GM12878 (cell line): ENCODE measurements at regions not wholly inside any gene's neighbourhood (a gene's known extent, or its start where the extent isn't known, plus 50 kb on each side); places are given as distances from the start of the nearest gene placed in this dataset.

Experiments
- ATAC-seq: fragments of 200-7000 bp; cut with Tn5 transposase; 3 replicates; pipeline ENCODE4 v1.9.1; 2020; ENCODE audit warnings: mild to moderate bottlenecking, moderate library complexity
- BruUV-seq: library from RNA; stranded (reverse); fragments of 400-500 nt; replicated peaks from 2 replicates; lab custom pipeline; 2021; lab: Mats Ljungman, UMichigan
- CTCF ChIA-PET: fragments of 300-600 bp; sonication (Branson Sonifier 250); formaldehyde crosslinking; extraction: SDS; loops from one replicate; lab custom pipeline; 2021; ENCODE audit warnings: inconsistent platforms; lab: Yijun Ruan, JAX
- POLR2A ChIA-PET: fragments of 350-600 bp; formaldehyde crosslinking; extraction: SDS; loops from one replicate; lab custom pipeline; 2021; ENCODE audit warnings: inconsistent platforms; lab: Charles Lee
- RAD21 ChIA-PET: fragments of 300-600 bp; sonication (Branson Sonifier 250); formaldehyde crosslinking; loops from one replicate; lab custom pipeline; 2023; ENCODE audit warnings: antibody characterized with exemption; ENCODE audit not compliant: unreplicated experiment; lab: Charles Lee
- SMC1A ChIA-PET: fragments of 300-600 bp; sonication (Branson Sonifier 250); formaldehyde crosslinking; loops from one replicate; lab custom pipeline; 2023; ENCODE audit not compliant: unreplicated experiment, uncharacterized antibody; lab: Charles Lee
- DNase-seq: peaks from one replicate; pipeline ENCODE4 v3.0.0-alpha.2; 2011; ENCODE audit warnings: low read depth, low spot score
- FAIRE-seq: peaks from 3 replicates; lab custom pipeline; 2011; peaks lifted over from hg19 to GRCh38; lab: Jason Lieb, UNC
- H2AFZ ChIP-seq: 2 replicates; pipeline ENCODE4 v1.6.0; 2011; ENCODE audit warnings: low read depth, low read length, control low read depth; ENCODE audit not compliant: control insufficient read depth
- H3K27ac ChIP-seq: 2 replicates; pipeline ENCODE4 v1.5.1; 2011; ENCODE audit warnings: control low read depth; ENCODE audit not compliant: control insufficient read depth, insufficient read depth
- H3K27me3 ChIP-seq, 2 experiments: replicated peaks in 1 of 2; 2 replicates each; pipeline versions ENCODE4 v1.6.0 to v1.6.1; 2011; ENCODE audit warnings: low read length in 1 of 2; ENCODE audit not compliant: control insufficient read depth in 2 of 2, insufficient read depth in 2 of 2
- H3K36me3 ChIP-seq, 2 experiments: 2 replicates each; pipeline ENCODE4 v1.5.1; 2011; ENCODE audit warnings: low read length in 1 of 2; ENCODE audit not compliant: control insufficient read depth in 2 of 2, insufficient read depth in 2 of 2
- H3K4me1 ChIP-seq: 2 replicates; pipeline ENCODE4 v1.6.1; 2011; ENCODE audit warnings: mild to moderate bottlenecking, low read length, moderate library complexity, mixed read lengths; ENCODE audit not compliant: control insufficient read depth, insufficient read depth
- H3K4me2 ChIP-seq: 2 replicates; pipeline ENCODE4 v1.6.0; 2011; ENCODE audit warnings: control low read depth; ENCODE audit not compliant: control insufficient read depth, insufficient read depth
- H3K4me3 ChIP-seq: fragments of 200-600 bp; sonication (generic); 2 replicates; pipeline ENCODE4 v1.5.1; 2016
- H3K79me2 ChIP-seq: 2 replicates; pipeline ENCODE4 v1.6.0; 2011; ENCODE audit warnings: low read length; ENCODE audit not compliant: control insufficient read depth, insufficient read depth
- H3K9ac ChIP-seq: 2 replicates; pipeline ENCODE4 v1.8.0; 2011; ENCODE audit warnings: low read length, control low read depth, mixed read lengths; ENCODE audit not compliant: control insufficient read depth, insufficient read depth
- H3K9me3 ChIP-seq: replicated peaks from 3 replicates; pipeline ENCODE4 v1.5.1; 2011; ENCODE audit warnings: mild to moderate bottlenecking, low read length; ENCODE audit not compliant: control insufficient read depth, insufficient read depth
- H4K20me1 ChIP-seq: 2 replicates; pipeline ENCODE4 v1.6.0; 2011; ENCODE audit not compliant: control insufficient read depth, insufficient read depth
- MXI1 ChIP-seq: fragments of 150-350 bp; IDR thresholded peaks from 2 replicates; pipeline ENCODE4 v1.6.1; 2011; ENCODE audit warnings: low read depth, mild to moderate bottlenecking, inconsistent platforms, low read length, improper control_type of control experiment
- RB1 ChIP-seq: fragments of 450-650 bp; formaldehyde crosslinking; IDR thresholded peaks from 2 replicates; pipeline ENCODE4 v1.6.1; 2017; ENCODE audit warnings: mild to moderate bottlenecking, borderline replicate concordance
- SMC3 ChIP-seq: IDR thresholded peaks from 2 replicates; pipeline ENCODE4 v1.6.1; 2011; ENCODE audit warnings: low read length, improper control_type of control experiment, borderline replicate concordance
- SUZ12 ChIP-seq: fragments of 200-600 bp; sonication (generic); IDR thresholded peaks from one replicate; pipeline ENCODE4 v1.6.1; 2018; ENCODE audit warnings: antibody characterized with exemption, mild to moderate bottlenecking; ENCODE audit not compliant: unreplicated experiment
- ZBTB40 ChIP-seq: fragments of 450-650 bp; IDR thresholded peaks from 2 replicates; pipeline ENCODE4 v1.6.1; 2016; ENCODE audit warnings: mild to moderate bottlenecking, moderate library complexity, borderline replicate concordance
- ZZZ3 ChIP-seq: IDR thresholded peaks from 2 replicates; pipeline ENCODE4 v1.6.1; 2011; ENCODE audit warnings: low read depth; ENCODE audit not compliant: control insufficient read depth, insufficient read length
- WGBS: methylation state at CpG from one replicate; pipeline ENCODE4 v1.1.6; 2016; ENCODE audit warnings: low lambda C conversion rate; ENCODE audit not compliant: insufficient replicate concordance, insufficient coverage; ENCODE audit errors: missing lambda C conversion rate; 5-methylcytosine and 5-hydroxymethylcytosine counted together
- in situ Hi-C: fragments of 300-500 bp; cut with MboI; formaldehyde crosslinking; loops from 9 replicates; pipeline ENCODE4 v1.14.3; 2018; ENCODE audit warnings: mixed read lengths
- intact Hi-C: fragments of 100-400 bp; cut with micrococcal nuclease; formaldehyde crosslinking; loops from one replicate; pipeline ENCODE4 v1.14.2; 2022; ENCODE audit not compliant: unreplicated experiment

- ChIA-PET POLR2A (no interaction called here), RAD21 (no interaction called here), CTCF (no interaction called here)
- Histone ChIP-seq H3K4me3 (no peak overlapping the region), H4K20me1 (no peaks in the 10 kb centered on the region; the same call in 1 of the 2 replicates), H3K9ac (no peak overlapping the region), H2AFZ (no peak overlapping the region), H3K79me2 (no peaks in the 10 kb centered on the region), H3K9me3 (peaks cover 4% of the 10 kb centered on the region; the same call in 1 of the 3 replicates)
- intact Hi-C loops: no loop called here
- DNase-seq: no peak
- TF ChIP-seq ZBTB40 (no peak), RB1 (no peak), SUZ12 (no peak)
- TF ChIP-seq, all 136 proteins: peak for 0
- FAIRE-seq (no peak), ATAC-seq (no peak)
- Histone ChIP-seq H3K27ac (no peak overlapping the region), H3K27me3 (no peaks in the 10 kb centered on the region), H3K4me2 (no peak overlapping the region), H3K4me1 (peaks cover 18% of the 10 kb centered on the region), H3K36me3 (no peaks in the 10 kb centered on the region)
- 35% methylated on average over 9 of the region's 9 CpGs for WGBS
- BruUV-seq: no TSS peak
- SMC1A ChIA-PET: no interaction called here
- in situ Hi-C loops: no loop called here
Measured at GRCh38 chr21:43321611-43322010, 105.3 kb downstream of the SIK1 start.

- Histone ChIP-seq H3K79me2 (no peaks in the 10 kb centered on the region), H3K9ac (no peak overlapping the region), H4K20me1 (no peaks in the 10 kb centered on the region; the same call in 1 of the 2 replicates), H3K4me2 (no peak overlapping the region), H3K9me3 (peaks cover 4% of the 10 kb centered on the region; the same call in 1 of the 3 replicates), H3K27ac (no peak overlapping the region), H3K4me3 (no peak overlapping the region), H3K4me1 (peaks cover 18% of the 10 kb centered on the region), H3K27me3 (no peaks in the 10 kb centered on the region), H3K36me3 (no peaks in the 10 kb centered on the region), H2AFZ (no peak overlapping the region)
- CTCF ChIA-PET: no interaction called here
- FAIRE-seq (no peak), ATAC-seq (no peak), DNase-seq (no peak)
- SMC1A ChIA-PET: no interaction called here
- TF ChIP-seq SMC3: no peak
- no peak for TF ChIP-seq ZZZ3
- no peak for TF ChIP-seq MXI1
- in situ Hi-C loops (no loop called here), intact Hi-C loops (no loop called here)
- WGBS: 55% methylated on average over 5 of the region's 5 CpGs
- POLR2A ChIA-PET: no interaction called here
- no TSS peak for BruUV-seq
- RAD21 ChIA-PET: no interaction called here
Measured at GRCh38 chr21:43321111-43321510, 105.8 kb downstream of the SIK1 start.
